NB4 (cell line): ENCODE measurements at regions not wholly inside any gene's neighbourhood (a gene's known extent, or its start where the extent isn't known, plus 50 kb on each side); places are given as distances from the start of the nearest gene placed in this dataset.

Source experiments
- CTCF ChIP-seq: IDR thresholded peaks from one replicate; pipeline ENCODE4 v1.5.1; 2012; ENCODE audit warnings: low read depth, low read length
- POLR2A ChIP-seq: IDR thresholded peaks from 2 replicates; pipeline ENCODE4 v1.6.1; 2011; ENCODE audit warnings: mild to moderate bottlenecking; ENCODE audit not compliant: insufficient read length; ENCODE audit errors: extremely low read depth

DNA sequence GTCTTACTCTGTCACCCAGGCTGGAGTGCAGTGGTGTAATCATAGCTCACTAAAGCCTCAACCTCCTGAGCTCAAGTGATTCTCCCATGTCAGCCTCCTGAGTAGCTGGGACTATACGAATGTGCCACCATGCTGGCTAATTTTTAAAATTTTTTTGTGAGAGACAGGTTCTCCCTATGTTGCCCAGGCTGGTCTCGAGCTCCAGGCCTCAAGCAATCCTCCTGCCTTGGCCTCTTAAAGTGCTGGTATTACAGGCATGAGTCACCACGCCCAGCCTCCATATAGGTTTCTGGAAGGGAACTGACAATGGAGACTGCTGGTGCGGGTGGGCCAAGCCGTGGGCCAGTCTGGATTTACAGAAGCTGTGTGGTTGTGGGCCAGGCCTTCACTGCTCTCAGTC, 189.2 kb downstream of the URI1 start:
- no peak for TF ChIP-seq CTCF
- no peak for TF ChIP-seq POLR2A
